ENCODE measurements at regions not wholly inside any gene's neighbourhood (a gene's known extent, or its start where the extent isn't known, plus 50 kb on each side); places are given as distances from the start of the nearest gene placed in this dataset.

DNA sequence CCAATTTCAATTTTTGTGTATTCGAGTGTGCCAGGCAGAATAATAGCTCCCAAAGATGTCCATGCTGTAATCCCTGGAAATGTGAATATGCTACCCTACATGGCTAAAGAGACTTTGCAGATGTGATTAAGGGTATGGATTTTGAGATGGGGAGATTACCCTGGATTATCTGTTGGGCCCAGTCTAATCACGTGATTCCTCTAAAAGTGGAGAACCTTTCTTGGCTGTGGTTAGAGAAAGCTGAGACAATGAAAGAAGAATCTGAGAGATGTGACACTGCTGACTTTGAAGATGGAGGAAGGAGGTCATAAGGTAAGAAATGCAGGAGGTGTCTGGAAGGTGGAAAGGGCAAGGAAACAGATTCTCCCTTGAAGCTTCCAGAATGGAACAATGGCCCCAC, 503.5 kb upstream of the PITX2 start:
- no peak for TF ChIP-seq REST (IDR thresholded peaks at IDR 0.05; ENCODE audit: low read depth)
- TF ChIP-seq YY1 (IDR thresholded peaks at IDR 0.05; ENCODE audit: low read depth): no peak

Measured in Ishikawa (cell line).